GM23248 (cell line): ENCODE measurements at regions not wholly inside any gene's neighbourhood (a gene's known extent, or its start where the extent isn't known, plus 50 kb on each side); places are given as distances from the start of the nearest gene placed in this dataset.

Experiments
- DNase-seq: peaks from one replicate; pipeline ENCODE4 v3.0.0-alpha.2; 2015
- H2AFZ ChIP-seq: fragments of 200-600 bp; sonication (generic); 2 replicates; pipeline ENCODE4 v1.6.1; 2016; ENCODE audit warnings: antibody characterized with exemption
- H3F3A ChIP-seq: fragments of 200-600 bp; sonication (generic); 2 replicates; pipeline ENCODE4 v1.6.1; 2016; ENCODE audit warnings: mild to moderate bottlenecking, antibody characterized with exemption, mixed run types; ENCODE audit not compliant: insufficient read depth
- H3K27ac ChIP-seq: fragments of 200-600 bp; sonication (generic); 2 replicates; pipeline ENCODE4 v1.5.1; 2016; ENCODE audit warnings: mild to moderate bottlenecking
- H3K27me3 ChIP-seq: fragments of 200-600 bp; sonication (generic); replicated peaks from 2 replicates; pipeline ENCODE4 v1.6.1; 2016; ENCODE audit warnings: mild to moderate bottlenecking; ENCODE audit not compliant: insufficient read depth
- H3K36me3 ChIP-seq: fragments of 200-600 bp; sonication (generic); 2 replicates; pipeline ENCODE4 v1.6.1; 2016; ENCODE audit warnings: low read depth, mild to moderate bottlenecking
- H3K4me1 ChIP-seq: fragments of 200-600 bp; sonication (generic); 2 replicates; pipeline ENCODE4 v1.6.1; 2016; ENCODE audit warnings: mild to moderate bottlenecking; ENCODE audit not compliant: insufficient read depth
- H3K4me2 ChIP-seq: fragments of 200-600 bp; sonication (generic); one replicate; pipeline ENCODE4 v1.6.1; 2016; ENCODE audit warnings: mild to moderate bottlenecking; ENCODE audit not compliant: unreplicated experiment
- H3K4me3 ChIP-seq: fragments of 200-600 bp; sonication (generic); 2 replicates; pipeline ENCODE4 v1.5.1; 2016; ENCODE audit warnings: mild to moderate bottlenecking
- H3K79me2 ChIP-seq: fragments of 200-600 bp; sonication (generic); 2 replicates; pipeline ENCODE4 v1.6.1; 2016; ENCODE audit warnings: mild to moderate bottlenecking; ENCODE audit not compliant: insufficient read depth
- H3K9ac ChIP-seq: fragments of 200-600 bp; sonication (generic); 2 replicates; pipeline ENCODE4 v1.6.1; 2016; ENCODE audit warnings: mild to moderate bottlenecking
- H3K9me2 ChIP-seq: fragments of 200-600 bp; sonication (generic); 2 replicates; pipeline ENCODE4 v1.6.1; 2016; ENCODE audit warnings: mixed run types, mild to moderate bottlenecking, moderate library complexity; ENCODE audit not compliant: insufficient read depth
- H3K9me3 ChIP-seq: fragments of 200-600 bp; sonication (generic); one replicate; pipeline ENCODE4 v1.6.1; 2017; ENCODE audit warnings: low read depth
- H4K20me1 ChIP-seq: fragments of 200-600 bp; sonication (generic); 2 replicates; pipeline ENCODE4 v1.6.0; 2016; ENCODE audit not compliant: insufficient read depth
- EZH2 ChIP-seq: fragments of 200-600 bp; sonication (generic); IDR thresholded peaks from 2 replicates; pipeline ENCODE4 v1.6.1; 2018; ENCODE audit warnings: antibody characterized with exemption, mild to moderate bottlenecking; ENCODE audit not compliant: insufficient read depth, poor library complexity, severe bottlenecking
- EZH2phosphoT487 ChIP-seq: fragments of 200-600 bp; sonication (generic); IDR thresholded peaks from 2 replicates; pipeline ENCODE4 v1.6.1; 2018; ENCODE audit warnings: antibody characterized with exemption, moderate library complexity, mild to moderate bottlenecking, low read depth; ENCODE audit not compliant: insufficient read depth
- WGBS, 2 experiments: methylation state at CpG; one replicate each; pipeline ENCODE4 v1.1.6; 2015 to 2017; ENCODE audit warnings: low lambda C conversion rate in 2 of 2, low coverage in 1 of 2; ENCODE audit errors: missing lambda C conversion rate in 2 of 2; 5-methylcytosine and 5-hydroxymethylcytosine counted together
- in situ Hi-C: fragments of 300-500 bp; cut with MboI; formaldehyde crosslinking; loops from 2 replicates; pipeline ENCODE4 v1.15.0; 2020

DNA sequence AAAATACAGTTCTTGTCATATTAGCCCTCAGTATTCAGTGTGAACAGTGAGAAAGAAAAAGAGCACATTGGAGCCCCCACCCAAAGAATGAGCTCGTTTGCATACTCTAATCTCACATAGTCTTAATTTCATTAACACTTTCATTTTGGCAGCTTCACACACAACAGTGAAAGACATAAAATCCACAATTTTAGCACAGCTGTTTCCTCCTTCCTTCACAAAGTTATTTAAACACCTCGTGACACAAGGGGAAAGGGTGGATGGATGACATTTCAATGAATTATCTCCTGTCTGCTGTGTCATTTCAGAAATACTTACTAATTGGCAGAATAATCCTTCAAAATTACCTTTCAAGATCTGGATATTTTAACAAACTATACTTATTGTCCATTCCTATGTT is 299.3 kb downstream of the KCNJ2 start:
- in situ Hi-C loops = no loop called here

DNA sequence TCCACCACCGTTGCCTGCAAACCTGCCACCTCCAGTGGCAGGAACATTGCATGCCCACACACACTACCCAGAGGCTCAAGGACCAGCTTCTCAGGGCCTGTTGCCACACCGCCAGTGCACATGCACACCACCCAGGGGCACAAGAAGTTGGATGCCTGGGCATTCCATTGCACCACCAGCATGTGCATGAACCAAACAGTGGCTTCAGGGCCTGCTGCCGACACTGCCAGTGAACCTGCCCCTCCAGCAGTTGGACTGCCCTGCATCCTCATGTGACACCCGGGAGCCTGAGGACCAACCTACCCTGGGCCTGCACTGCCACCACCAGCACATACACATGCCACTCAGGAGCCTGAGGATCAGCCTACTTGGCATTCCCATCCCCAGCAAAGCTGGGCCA is 303.7 kb downstream of the KCNJ2 start:
- H3K9ac ChIP-seq = no peak overlapping the region
- H3K4me2 ChIP-seq = no peak overlapping the region
- WGBS, 2 experiments = 47 to 53% methylated on average over 3 to 4 of the region's 4 CpGs
- no peaks in the 10 kb centered on the region for H3K4me1 ChIP-seq
- H3K9me3 ChIP-seq = no peaks in the 10 kb centered on the region
- DNase-seq = no peak
- no peaks in the 10 kb centered on the region for H3K9me2 ChIP-seq
- H3K79me2 ChIP-seq = no peaks in the 10 kb centered on the region
- H3K27me3 ChIP-seq = no peaks in the 10 kb centered on the region
- in situ Hi-C loops = no loop called here
- no peak overlapping the region for H2AFZ ChIP-seq
- no peaks in the 10 kb centered on the region for H3F3A ChIP-seq
- no peaks in the 10 kb centered on the region for H3K36me3 ChIP-seq
- H3K27ac ChIP-seq = no peak overlapping the region
- TF ChIP-seq EZH2 = no peak
- TF ChIP-seq EZH2phosphoT487 = no peak
- no peaks in the 10 kb centered on the region for H4K20me1 ChIP-seq
- no peak overlapping the region for H3K4me3 ChIP-seq

More for the DNA sequence above, 299.3 kb downstream of the KCNJ2 start:
- H3K27me3 ChIP-seq = no peaks in the 10 kb centered on the region
- no peaks in the 10 kb centered on the region for H3K4me1 ChIP-seq
- H3K36me3 ChIP-seq = no peaks in the 10 kb centered on the region
- no peak overlapping the region for H3K27ac ChIP-seq
- no peaks in the 10 kb centered on the region for H3F3A ChIP-seq
- no peaks in the 10 kb centered on the region for H4K20me1 ChIP-seq
- TF ChIP-seq EZH2phosphoT487 = no peak
- no peak for TF ChIP-seq EZH2
- H3K9me2 ChIP-seq = no peaks in the 10 kb centered on the region
- H3K9me3 ChIP-seq = no peaks in the 10 kb centered on the region
- H2AFZ ChIP-seq = no peak overlapping the region
- DNase-seq = no peak
- no peak overlapping the region for H3K9ac ChIP-seq
- no peak overlapping the region for H3K4me2 ChIP-seq
- H3K4me3 ChIP-seq = no peak overlapping the region
- H3K79me2 ChIP-seq = no peaks in the 10 kb centered on the region
- WGBS, 2 experiments = 0 to 11% methylated on average over 2 of the region's 2 CpGs

GRCh38 chr17:70476368-70476767 is 307.0 kb downstream of the KCNJ2 start:
- in situ Hi-C loops = no loop called here
- no peaks in the 10 kb centered on the region for H3K9me2 ChIP-seq
- TF ChIP-seq EZH2 (no peak), EZH2phosphoT487 (no peak)
- H3K27ac ChIP-seq = no peak overlapping the region
- DNase-seq = no peak
- no peak overlapping the region for H3K9ac ChIP-seq
- H3K27me3 ChIP-seq = no peaks in the 10 kb centered on the region
- no peaks in the 10 kb centered on the region for H3K36me3 ChIP-seq
- H3K9me3 ChIP-seq = no peaks in the 10 kb centered on the region
- no peak overlapping the region for H3K4me3 ChIP-seq
- H2AFZ ChIP-seq = no peak overlapping the region
- no peaks in the 10 kb centered on the region for H4K20me1 ChIP-seq
- H3K4me2 ChIP-seq = no peak overlapping the region
- H3K4me1 ChIP-seq = no peaks in the 10 kb centered on the region
- no peaks in the 10 kb centered on the region for H3F3A ChIP-seq
- 49 to 59% methylated on average over 3 of the region's 3 CpGs for WGBS, 2 experiments
- H3K79me2 ChIP-seq = no peaks in the 10 kb centered on the region

DNA sequence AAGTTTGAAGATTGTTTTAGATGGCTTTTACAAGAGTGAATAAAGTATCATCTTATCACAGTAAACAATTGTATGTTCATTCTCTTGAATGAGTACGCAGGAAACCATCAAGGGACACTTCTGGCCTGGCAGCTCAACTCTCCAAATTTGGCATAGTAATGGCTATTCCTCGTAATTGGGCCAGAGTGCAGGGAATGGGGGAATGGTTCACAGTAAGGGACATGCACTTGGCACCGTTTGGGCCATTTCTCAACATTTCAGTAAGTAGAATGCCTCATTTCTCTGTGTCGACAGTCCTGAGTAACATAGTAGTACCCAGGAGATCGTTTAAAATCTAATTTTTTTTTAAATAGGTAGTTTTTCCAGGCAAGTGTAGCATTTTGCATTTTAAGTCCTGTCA is 309.6 kb downstream of the KCNJ2 start:
- H3K9ac ChIP-seq = no peak overlapping the region
- 7 to 10% methylated on average over 5 of the region's 5 CpGs for WGBS, 2 experiments
- no peaks in the 10 kb centered on the region for H3K79me2 ChIP-seq
- H3K4me2 ChIP-seq = no peak overlapping the region
- H3K27me3 ChIP-seq = no peaks in the 10 kb centered on the region
- H3K36me3 ChIP-seq = no peaks in the 10 kb centered on the region
- no peaks in the 10 kb centered on the region for H3K4me1 ChIP-seq
- no peaks in the 10 kb centered on the region for H3K9me3 ChIP-seq
- H3K27ac ChIP-seq = no peak overlapping the region
- H3K9me2 ChIP-seq = no peaks in the 10 kb centered on the region
- no peak overlapping the region for H2AFZ ChIP-seq
- no peaks in the 10 kb centered on the region for H4K20me1 ChIP-seq
- no peak overlapping the region for H3K4me3 ChIP-seq
- TF ChIP-seq EZH2phosphoT487 (no peak), EZH2 (no peak)
- in situ Hi-C loops = no loop called here
- no peaks in the 10 kb centered on the region for H3F3A ChIP-seq
- DNase-seq = no peak

DNA sequence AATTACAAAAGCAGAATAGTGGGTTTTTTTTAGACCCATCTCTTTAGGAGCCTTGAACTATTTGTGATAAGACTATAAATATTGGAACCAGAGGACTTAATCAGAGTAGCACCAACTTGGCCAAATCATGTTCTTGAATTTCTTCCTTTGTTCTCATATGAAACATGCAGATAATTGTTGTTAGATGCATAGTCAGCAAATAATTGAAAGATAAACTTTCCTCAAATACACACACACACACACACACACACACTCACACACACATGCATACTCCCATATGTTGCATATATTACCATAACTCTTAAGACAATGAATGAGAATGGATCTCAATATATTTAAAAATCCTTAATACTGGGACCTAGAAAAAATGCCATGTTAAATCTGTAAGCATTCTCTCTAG is 310.4 kb downstream of the KCNJ2 start:
- Histone ChIP-seq H3K4me1 (no peaks in the 10 kb centered on the region), H3K4me3 (no peak overlapping the region), H2AFZ (no peak overlapping the region), H3K9me3 (no peaks in the 10 kb centered on the region), H3K79me2 (no peaks in the 10 kb centered on the region), H3F3A (no peaks in the 10 kb centered on the region), H3K36me3 (no peaks in the 10 kb centered on the region), H3K27me3 (no peaks in the 10 kb centered on the region), H3K9ac (no peak overlapping the region), H4K20me1 (no peaks in the 10 kb centered on the region), H3K4me2 (no peak overlapping the region), H3K9me2 (no peaks in the 10 kb centered on the region), H3K27ac (no peak overlapping the region)
- no peak for DNase-seq
- in situ Hi-C loops = no loop called here
- TF ChIP-seq EZH2 (no peak), EZH2phosphoT487 (no peak)
